ENCODE measurements at regions not wholly inside any gene's neighbourhood (a gene's known extent, or its start where the extent isn't known, plus 50 kb on each side); places are given as distances from the start of the nearest gene placed in this dataset.

DNA sequence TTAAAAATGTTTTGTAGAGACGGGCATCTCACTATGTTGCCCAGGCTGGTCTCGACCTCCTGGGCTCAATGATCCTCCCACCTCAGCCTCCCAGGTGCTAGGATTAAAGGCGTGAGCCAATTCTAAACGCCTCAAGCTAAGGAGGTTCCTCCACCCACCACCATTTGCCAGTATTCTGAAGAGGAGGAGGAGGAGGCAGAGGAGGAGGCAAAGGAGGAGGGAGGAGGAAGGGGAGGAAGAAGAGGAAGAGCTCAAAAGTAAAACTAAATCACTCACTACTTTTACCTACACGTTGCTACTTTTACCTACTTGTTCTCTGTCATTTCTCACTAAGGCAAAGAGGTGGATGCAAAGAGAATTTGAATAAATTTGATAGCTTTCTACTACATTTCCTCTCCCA is 63.6 kb upstream of the ARID1B start:
- TF ChIP-seq, protein P1, sequence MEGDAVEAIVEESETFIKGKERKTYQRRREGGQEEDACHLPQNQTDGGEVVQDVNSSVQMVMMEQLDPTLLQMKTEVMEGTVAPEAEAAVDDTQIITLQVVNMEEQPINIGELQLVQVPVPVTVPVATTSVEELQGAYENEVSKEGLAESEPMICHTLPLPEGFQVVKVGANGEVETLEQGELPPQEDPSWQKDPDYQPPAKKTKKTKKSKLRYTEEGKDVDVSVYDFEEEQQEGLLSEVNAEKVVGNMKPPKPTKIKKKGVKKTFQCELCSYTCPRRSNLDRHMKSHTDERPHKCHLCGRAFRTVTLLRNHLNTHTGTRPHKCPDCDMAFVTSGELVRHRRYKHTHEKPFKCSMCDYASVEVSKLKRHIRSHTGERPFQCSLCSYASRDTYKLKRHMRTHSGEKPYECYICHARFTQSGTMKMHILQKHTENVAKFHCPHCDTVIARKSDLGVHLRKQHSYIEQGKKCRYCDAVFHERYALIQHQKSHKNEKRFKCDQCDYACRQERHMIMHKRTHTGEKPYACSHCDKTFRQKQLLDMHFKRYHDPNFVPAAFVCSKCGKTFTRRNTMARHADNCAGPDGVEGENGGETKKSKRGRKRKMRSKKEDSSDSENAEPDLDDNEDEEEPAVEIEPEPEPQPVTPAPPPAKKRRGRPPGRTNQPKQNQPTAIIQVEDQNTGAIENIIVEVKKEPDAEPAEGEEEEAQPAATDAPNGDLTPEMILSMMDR (conservative IDR thresholded peaks at IDR 0.05; ENCODE audit: low read depth in 2 of 2), result no peak
- no peak for TF ChIP-seq POLR2AphosphoS5 (IDR thresholded peaks at IDR 0.05; ENCODE audit: low read depth)

Measured in GM23338 (cell line).